SU-DHL-6 (cell line): ENCODE measurements at regions not wholly inside any gene's neighbourhood (a gene's known extent, or its start where the extent isn't known, plus 50 kb on each side); places are given as distances from the start of the nearest gene placed in this dataset.
"Not testable (repeated sequence)": the region's sequence is repeated elsewhere in the genome, so short reads cannot be mapped to it uniquely, and the experiment has no call there.

Experiments used
- H2AFZ ChIP-seq: fragments of 200-600 bp; sonication (generic); 2 replicates; pipeline ENCODE4 v1.6.1; 2014; ENCODE audit warnings: low read depth, mild to moderate bottlenecking, moderate library complexity, mixed read lengths, antibody characterized with exemption, low read length; ENCODE audit not compliant: severe bottlenecking
- H3F3A ChIP-seq: fragments of 200-600 bp; shearing (Covaris generic); 2 replicates; pipeline ENCODE4 v1.6.0; 2016; ENCODE audit warnings: antibody characterized with exemption, mild to moderate bottlenecking; ENCODE audit not compliant: insufficient read depth
- H3K27ac ChIP-seq: fragments of 200-600 bp; sonication (generic); 2 replicates; pipeline ENCODE4 v1.5.1; 2016; ENCODE audit warnings: low read depth, mild to moderate bottlenecking, low read length, moderate library complexity, mixed read lengths
- H3K27me3 ChIP-seq: fragments of 200-600 bp; sonication (generic), shearing (Covaris generic); 2 replicates; pipeline ENCODE4 v1.6.0; 2014; ENCODE audit warnings: mild to moderate bottlenecking, low read length
- H3K36me3 ChIP-seq: fragments of 200-600 bp; sonication (generic); 2 replicates; pipeline ENCODE4 v1.6.1; 2014; ENCODE audit warnings: mild to moderate bottlenecking, low read length, mixed read lengths
- H3K4me2 ChIP-seq: fragments of 300-600, 200-600 bp; shearing (Covaris generic), sonication (generic); 2 replicates; pipeline ENCODE4 v1.6.0; 2014; ENCODE audit warnings: low read length, low read depth, mild to moderate bottlenecking; ENCODE audit not compliant: poor library complexity, severe bottlenecking
- H3K4me3 ChIP-seq: fragments of 200-600 bp; sonication (generic); 2 replicates; pipeline ENCODE4 v1.5.1; 2014; ENCODE audit warnings: antibody characterized with exemption, low read length, mild to moderate bottlenecking, mixed read lengths; ENCODE audit not compliant: insufficient read depth, poor library complexity, severe bottlenecking
- H3K79me2 ChIP-seq: fragments of 200-600 bp; sonication (generic); 2 replicates; pipeline ENCODE4 v1.6.1; 2014; ENCODE audit warnings: mild to moderate bottlenecking, low read length, moderate library complexity; ENCODE audit not compliant: insufficient read depth
- H3K9ac ChIP-seq: fragments of 200-600 bp; sonication (generic); 2 replicates; pipeline ENCODE4 v1.7.0; 2014; ENCODE audit warnings: mild to moderate bottlenecking, low read length
- H3K9me2 ChIP-seq: fragments of 200-600 bp; sonication (generic); replicated peaks from 2 replicates; pipeline ENCODE4 v1.6.1; 2014; ENCODE audit warnings: low read length; ENCODE audit not compliant: insufficient read depth
- H3K9me3 ChIP-seq: fragments of 200-600 bp; sonication (generic); 2 replicates; pipeline ENCODE4 v1.6.1; 2014; ENCODE audit warnings: low read length, mixed read lengths; ENCODE audit not compliant: insufficient read depth
- H4K20me1 ChIP-seq: fragments of 200-600 bp; sonication (generic); 2 replicates; pipeline ENCODE4 v1.6.1; 2014; ENCODE audit warnings: low read depth, mild to moderate bottlenecking, antibody characterized with exemption, low read length, moderate library complexity, mixed read lengths
- CTCF ChIP-seq: fragments of 200-600 bp; sonication (generic); IDR thresholded peaks from one replicate; pipeline ENCODE4 v1.5.1; 2017; ENCODE audit warnings: antibody characterized with exemption, mild to moderate bottlenecking, low read length, moderate library complexity; ENCODE audit not compliant: insufficient read depth, poor library complexity, severe bottlenecking
- EZH2phosphoT487 ChIP-seq: fragments of 200-600 bp; sonication (generic), shearing (Covaris generic); conservative IDR thresholded peaks from 2 replicates; pipeline ENCODE4 v1.6.1; 2018; ENCODE audit warnings: mild to moderate bottlenecking, antibody characterized with exemption, low read length, moderate library complexity, mixed read lengths

GRCh38 chr19:28686756-28687155 is 526.2 kb downstream of the UQCRFS1 start:
- Histone ChIP-seq H3K27me3 (no peaks in the 10 kb centered on the region), H3K4me2 (no peak overlapping the region), H2AFZ (no peak overlapping the region), H3K79me2 (no peaks in the 10 kb centered on the region), H3K36me3 (no peaks in the 10 kb centered on the region), H3K27ac (no peak overlapping the region), H3K9me3 (no peaks in the 10 kb centered on the region), H4K20me1 (no peaks in the 10 kb centered on the region), H3K4me3 (no peak overlapping the region), H3F3A (no peaks in the 10 kb centered on the region), H3K9ac (no peak overlapping the region), H3K9me2 (no peaks in the 10 kb centered on the region)
- TF ChIP-seq EZH2phosphoT487: no peak

- Histone ChIP-seq H3K9me2 (no peaks in the 10 kb centered on the region), H3K79me2 (no peaks in the 10 kb centered on the region), H3K4me3 (no peak overlapping the region), H4K20me1 (no peaks in the 10 kb centered on the region), H3K36me3 (no peaks in the 10 kb centered on the region), H3F3A (no peaks in the 10 kb centered on the region), H3K4me2 (no peak overlapping the region), H3K27ac (no peak overlapping the region), H3K9ac (no peak overlapping the region), H3K27me3 (no peaks in the 10 kb centered on the region), H2AFZ (no peak overlapping the region), H3K9me3 (no peaks in the 10 kb centered on the region)
- TF ChIP-seq EZH2phosphoT487 (no peak), CTCF (no peak)
These were observed 527.1 kb downstream of the UQCRFS1 start for GRCh38 chr19:28685802-28686201.

- H3K79me2 ChIP-seq, H2AFZ ChIP-seq, H3K27me3 ChIP-seq, H3K4me2 ChIP-seq, H4K20me1 ChIP-seq, H3K36me3 ChIP-seq, H3K9me2 ChIP-seq, H3K9ac ChIP-seq, H3K27ac ChIP-seq, H3K4me3 ChIP-seq, H3K9me3 ChIP-seq, H3F3A ChIP-seq: not testable (repeated sequence)
These were observed 527.9 kb downstream of the UQCRFS1 start for GRCh38 chr19:28685077-28685476.

GRCh38 chr19:28680111-28680510 is 532.8 kb downstream of the UQCRFS1 start:
- Histone ChIP-seq H3K79me2 (no peaks in the 10 kb centered on the region), H3K9ac (no peak overlapping the region), H3F3A (no peaks in the 10 kb centered on the region), H2AFZ (no peak overlapping the region), H3K4me3 (no peak overlapping the region), H3K27ac (no peak overlapping the region), H3K9me2 (no peaks in the 10 kb centered on the region), H3K27me3 (no peaks in the 10 kb centered on the region), H3K36me3 (no peaks in the 10 kb centered on the region), H3K4me2 (no peak overlapping the region), H4K20me1 (no peaks in the 10 kb centered on the region), H3K9me3 (no peaks in the 10 kb centered on the region)
- TF ChIP-seq CTCF (no peak), EZH2phosphoT487 (no peak)
